ENCODE measurements at regions not wholly inside any gene's neighbourhood (a gene's known extent, or its start where the extent isn't known, plus 50 kb on each side); places are given as distances from the start of the nearest gene placed in this dataset.

GRCh38 chr17:77577491-77577890, 381.0 kb upstream of the TNRC6C start:
- Histone ChIP-seq H3K27me3 (ENCODE audit: control insufficient read depth in 3 of 3, insufficient read depth in 3 of 3, low read depth in 1 of 3, low read length in 3 of 3) (no peaks in the 10 kb centered on the region), H3K23ac (ENCODE audit: low read depth, low read length, poor library complexity) (no peak overlapping the region), H3K18ac (ENCODE audit: low read length) (no peak overlapping the region), H3K4me2 (ENCODE audit: insufficient read depth, low read length, poor library complexity, severe bottlenecking) (no peak overlapping the region), H2BK15ac (ENCODE audit: low read length) (no peak overlapping the region), H2AFZ (ENCODE audit: low read length) (no peak overlapping the region), H3K79me1 (ENCODE audit: low read depth, low read length) (no peaks in the 10 kb centered on the region), H4K8ac (ENCODE audit: low read depth, low read length) (no peak overlapping the region), H3K4ac (ENCODE audit: low read length) (no peak overlapping the region), H3K4me3 (ENCODE audit: low read length in 2 of 2) (no peak overlapping the region), H2BK120ac (ENCODE audit: low read depth, low read length) (no peak overlapping the region), H3K9me3 (replicated peaks in 1 of 2; ENCODE audit: control insufficient read depth in 2 of 2, insufficient read depth in 1 of 2, low read depth in 1 of 2, low read length in 2 of 2) (peaks cover 0 to 4% of the 10 kb centered on the region in 2 donors), H3K4me1 (ENCODE audit: control insufficient read depth in 2 of 2, insufficient read depth in 1 of 2, low read depth in 1 of 2, low read length in 2 of 2) (peaks cover 0 to 2% of the 10 kb centered on the region in 2 donors), H2BK5ac (ENCODE audit: low read length) (no peak overlapping the region), H4K91ac (ENCODE audit: low read depth, low read length, poor library complexity) (no peak overlapping the region), H3K9ac (ENCODE audit: low read depth, low read length, poor library complexity) (no peak overlapping the region), H3K27ac (replicated peaks; ENCODE audit: low read length) (no peak overlapping the region), H3K14ac (ENCODE audit: low read length) (no peak overlapping the region), H2BK12ac (ENCODE audit: low read length) (no peak overlapping the region), H2AK5ac (ENCODE audit: low read depth, low read length) (no peak overlapping the region), H3K36me3 (replicated peaks in 1 of 2; ENCODE audit: control insufficient read depth in 2 of 2, insufficient read depth in 2 of 2, low read length in 2 of 2) (no peaks in the 10 kb centered on the region)
- no CpG with 5 or more reads among the region's 7 CpGs for WGBS, 2 donors (ENCODE audit: extremely low coverage in 2 of 2, insufficient read length in 2 of 2, insufficient replicate concordance in 1 of 2)
- no peak for DNase-seq (ENCODE audit: low spot score)

GRCh38 chr17:77579131-77579530, 379.4 kb upstream of the TNRC6C start:
- Histone ChIP-seq H3K18ac (ENCODE audit: low read length) (peak overlapping the region; percentile 65), H3K4ac (ENCODE audit: low read length) (no peak overlapping the region), H3K9ac (ENCODE audit: low read depth, low read length, poor library complexity) (no peak overlapping the region), H3K27me3 (ENCODE audit: control insufficient read depth in 3 of 3, insufficient read depth in 3 of 3, low read depth in 1 of 3, low read length in 3 of 3) (no peaks in the 10 kb centered on the region), H3K79me1 (ENCODE audit: low read depth, low read length) (no peaks in the 10 kb centered on the region), H3K23ac (ENCODE audit: low read depth, low read length, poor library complexity) (peak overlapping the region; percentile 47), H4K8ac (ENCODE audit: low read depth, low read length) (no peak overlapping the region), H2BK5ac (ENCODE audit: low read length) (no peak overlapping the region), H3K9me3 (replicated peaks in 1 of 2; ENCODE audit: control insufficient read depth in 2 of 2, insufficient read depth in 1 of 2, low read depth in 1 of 2, low read length in 2 of 2) (peaks cover 0 to 4% of the 10 kb centered on the region in 2 donors), H3K4me3 (ENCODE audit: low read length in 2 of 2) (no peak overlapping the region), H4K91ac (ENCODE audit: low read depth, low read length, poor library complexity) (no peak overlapping the region), H2BK12ac (ENCODE audit: low read length) (no peak overlapping the region), H3K36me3 (replicated peaks in 1 of 2; ENCODE audit: control insufficient read depth in 2 of 2, insufficient read depth in 2 of 2, low read length in 2 of 2) (no peaks in the 10 kb centered on the region), H2AK5ac (ENCODE audit: low read depth, low read length) (no peak overlapping the region), H3K14ac (ENCODE audit: low read length) (peak overlapping the region; percentile 66), H3K4me2 (ENCODE audit: insufficient read depth, low read length, poor library complexity, severe bottlenecking) (no peak overlapping the region), H3K27ac (replicated peaks; ENCODE audit: low read length) (no peak overlapping the region), H2BK15ac (ENCODE audit: low read length) (no peak overlapping the region), H3K4me1 (ENCODE audit: control insufficient read depth in 2 of 2, insufficient read depth in 1 of 2, low read depth in 1 of 2, low read length in 2 of 2) (no peaks in the 10 kb centered on the region), H2AFZ (ENCODE audit: low read length) (no peak overlapping the region), H2BK120ac (ENCODE audit: low read depth, low read length) (no peak overlapping the region)
- no CpG with 5 or more reads among the region's 9 CpGs for whole genome bisulfite sequencing, 2 donors (ENCODE audit: extremely low coverage in 2 of 2, insufficient read length in 2 of 2, insufficient replicate concordance in 1 of 2)
- DNase-seq (ENCODE audit: low spot score) = no peak

GRCh38 chr17:77579682-77580081, 378.8 kb upstream of the TNRC6C start:
- no peak overlapping the region for H2BK5ac ChIP-seq (ENCODE audit: low read length)
- no peaks in the 10 kb centered on the region for H3K36me3 ChIP-seq (replicated peaks in 1 of 2; ENCODE audit: control insufficient read depth in 2 of 2, insufficient read depth in 2 of 2, low read length in 2 of 2)
- no peak overlapping the region for H3K9ac ChIP-seq (ENCODE audit: low read depth, low read length, poor library complexity)
- no CpG with 5 or more reads among the region's 6 CpGs for WGBS, 2 donors (ENCODE audit: extremely low coverage in 2 of 2, insufficient read length in 2 of 2, insufficient replicate concordance in 1 of 2)
- no peak overlapping the region for H2BK12ac ChIP-seq (ENCODE audit: low read length)
- H3K79me1 ChIP-seq (ENCODE audit: low read depth, low read length) = no peaks in the 10 kb centered on the region
- no peak overlapping the region for H3K27ac ChIP-seq (replicated peaks; ENCODE audit: low read length)
- no peak overlapping the region for H2AK5ac ChIP-seq (ENCODE audit: low read depth, low read length)
- no peak overlapping the region for H3K23ac ChIP-seq (ENCODE audit: low read depth, low read length, poor library complexity)
- no peaks in the 10 kb centered on the region for H3K27me3 ChIP-seq (ENCODE audit: control insufficient read depth in 3 of 3, insufficient read depth in 3 of 3, low read depth in 1 of 3, low read length in 3 of 3)
- H2BK120ac ChIP-seq (ENCODE audit: low read depth, low read length) = no peak overlapping the region
- H3K4me3 ChIP-seq (ENCODE audit: low read length in 2 of 2) = no peak overlapping the region
- H4K91ac ChIP-seq (ENCODE audit: low read depth, low read length, poor library complexity) = no peak overlapping the region
- no peak for DNase-seq (ENCODE audit: low spot score)
- peak overlapping the region; percentile 77 for H3K18ac ChIP-seq (ENCODE audit: low read length)
- H3K4me2 ChIP-seq (ENCODE audit: insufficient read depth, low read length, poor library complexity, severe bottlenecking) = no peak overlapping the region
- no peaks in the 10 kb centered on the region for H3K4me1 ChIP-seq (ENCODE audit: control insufficient read depth in 2 of 2, insufficient read depth in 1 of 2, low read depth in 1 of 2, low read length in 2 of 2)
- H2BK15ac ChIP-seq (ENCODE audit: low read length) = no peak overlapping the region
- no peak overlapping the region for H2AFZ ChIP-seq (ENCODE audit: low read length)
- H3K9me3 ChIP-seq (replicated peaks in 1 of 2; ENCODE audit: control insufficient read depth in 2 of 2, insufficient read depth in 1 of 2, low read depth in 1 of 2, low read length in 2 of 2) = peaks cover 0 to 4% of the 10 kb centered on the region in 2 donors
- no peak overlapping the region for H3K14ac ChIP-seq (ENCODE audit: low read length)
- no peak overlapping the region for H4K8ac ChIP-seq (ENCODE audit: low read depth, low read length)
- no peak overlapping the region for H3K4ac ChIP-seq (ENCODE audit: low read length)

- no peak overlapping the region for H3K18ac ChIP-seq (ENCODE audit: low read length)
- H3K36me3 ChIP-seq (replicated peaks in 1 of 2; ENCODE audit: control insufficient read depth in 2 of 2, insufficient read depth in 2 of 2, low read length in 2 of 2) = no peaks in the 10 kb centered on the region
- H4K91ac ChIP-seq (ENCODE audit: low read depth, low read length, poor library complexity) = no peak overlapping the region
- H3K79me1 ChIP-seq (ENCODE audit: low read depth, low read length) = no peaks in the 10 kb centered on the region
- H3K9ac ChIP-seq (ENCODE audit: low read depth, low read length, poor library complexity) = no peak overlapping the region
- no CpG with 5 or more reads among the region's 8 CpGs for WGBS, 2 donors (ENCODE audit: extremely low coverage in 2 of 2, insufficient read length in 2 of 2, insufficient replicate concordance in 1 of 2)
- no peak overlapping the region for H2BK15ac ChIP-seq (ENCODE audit: low read length)
- H2BK12ac ChIP-seq (ENCODE audit: low read length) = no peak overlapping the region
- no peaks in the 10 kb centered on the region for H3K4me1 ChIP-seq (ENCODE audit: control insufficient read depth in 2 of 2, insufficient read depth in 1 of 2, low read depth in 1 of 2, low read length in 2 of 2)
- no peak overlapping the region for H2BK120ac ChIP-seq (ENCODE audit: low read depth, low read length)
- H3K23ac ChIP-seq (ENCODE audit: low read depth, low read length, poor library complexity) = no peak overlapping the region
- peak overlapping the region; percentile 1 for H2AK5ac ChIP-seq (ENCODE audit: low read depth, low read length)
- H3K4ac ChIP-seq (ENCODE audit: low read length) = no peak overlapping the region
- no peak overlapping the region for H4K8ac ChIP-seq (ENCODE audit: low read depth, low read length)
- H3K9me3 ChIP-seq (replicated peaks in 1 of 2; ENCODE audit: control insufficient read depth in 2 of 2, insufficient read depth in 1 of 2, low read depth in 1 of 2, low read length in 2 of 2) = peaks cover 0 to 4% of the 10 kb centered on the region in 2 donors
- DNase-seq (ENCODE audit: low spot score) = no peak
- H3K27ac ChIP-seq (replicated peaks; ENCODE audit: low read length) = no peak overlapping the region
- H3K4me3 ChIP-seq (ENCODE audit: low read length in 2 of 2) = no peak overlapping the region
- H3K27me3 ChIP-seq (ENCODE audit: control insufficient read depth in 3 of 3, insufficient read depth in 3 of 3, low read depth in 1 of 3, low read length in 3 of 3) = no peaks in the 10 kb centered on the region
- H2BK5ac ChIP-seq (ENCODE audit: low read length) = no peak overlapping the region
- H3K4me2 ChIP-seq (ENCODE audit: insufficient read depth, low read length, poor library complexity, severe bottlenecking) = no peak overlapping the region
- no peak overlapping the region for H3K14ac ChIP-seq (ENCODE audit: low read length)
- H2AFZ ChIP-seq (ENCODE audit: low read length) = no peak overlapping the region
Observed at GRCh38 chr17:77580531-77581270, 377.8 kb upstream of the TNRC6C start.
